ENCODE measurements at regions not wholly inside any gene's neighbourhood (a gene's known extent, or its start where the extent isn't known, plus 50 kb on each side); places are given as distances from the start of the nearest gene placed in this dataset.

DNA sequence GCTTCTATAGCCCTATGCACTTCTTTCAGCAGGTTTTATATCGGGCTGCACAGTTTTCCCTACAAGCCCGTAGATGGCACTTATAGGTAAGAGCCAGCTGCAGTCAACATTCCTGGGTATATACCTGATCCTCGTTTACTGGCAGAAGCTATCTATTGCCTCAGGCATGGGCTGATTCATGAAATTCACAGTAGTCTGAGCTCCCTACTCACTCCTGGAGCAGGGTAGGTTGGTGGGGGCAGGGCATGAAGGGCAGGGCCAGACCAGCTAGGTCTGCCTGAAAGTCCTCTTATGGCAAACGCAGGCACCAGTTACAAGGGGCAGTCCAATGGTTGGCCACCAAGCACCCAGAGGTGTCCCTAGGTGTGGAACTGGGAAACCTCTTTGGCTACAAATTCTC lies 345.8 kb downstream of the RPS29 start:
- TF ChIP-seq, protein P1, sequence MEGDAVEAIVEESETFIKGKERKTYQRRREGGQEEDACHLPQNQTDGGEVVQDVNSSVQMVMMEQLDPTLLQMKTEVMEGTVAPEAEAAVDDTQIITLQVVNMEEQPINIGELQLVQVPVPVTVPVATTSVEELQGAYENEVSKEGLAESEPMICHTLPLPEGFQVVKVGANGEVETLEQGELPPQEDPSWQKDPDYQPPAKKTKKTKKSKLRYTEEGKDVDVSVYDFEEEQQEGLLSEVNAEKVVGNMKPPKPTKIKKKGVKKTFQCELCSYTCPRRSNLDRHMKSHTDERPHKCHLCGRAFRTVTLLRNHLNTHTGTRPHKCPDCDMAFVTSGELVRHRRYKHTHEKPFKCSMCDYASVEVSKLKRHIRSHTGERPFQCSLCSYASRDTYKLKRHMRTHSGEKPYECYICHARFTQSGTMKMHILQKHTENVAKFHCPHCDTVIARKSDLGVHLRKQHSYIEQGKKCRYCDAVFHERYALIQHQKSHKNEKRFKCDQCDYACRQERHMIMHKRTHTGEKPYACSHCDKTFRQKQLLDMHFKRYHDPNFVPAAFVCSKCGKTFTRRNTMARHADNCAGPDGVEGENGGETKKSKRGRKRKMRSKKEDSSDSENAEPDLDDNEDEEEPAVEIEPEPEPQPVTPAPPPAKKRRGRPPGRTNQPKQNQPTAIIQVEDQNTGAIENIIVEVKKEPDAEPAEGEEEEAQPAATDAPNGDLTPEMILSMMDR (conservative IDR thresholded peaks at IDR 0.05) = no peak
- no peak for TF ChIP-seq ZFX (IDR thresholded peaks at IDR 0.05)

Measured in C4-2B (cell line).